ENCODE measurements at regions not wholly inside any gene's neighbourhood (a gene's known extent, or its start where the extent isn't known, plus 50 kb on each side); places are given as distances from the start of the nearest gene placed in this dataset.

DNA sequence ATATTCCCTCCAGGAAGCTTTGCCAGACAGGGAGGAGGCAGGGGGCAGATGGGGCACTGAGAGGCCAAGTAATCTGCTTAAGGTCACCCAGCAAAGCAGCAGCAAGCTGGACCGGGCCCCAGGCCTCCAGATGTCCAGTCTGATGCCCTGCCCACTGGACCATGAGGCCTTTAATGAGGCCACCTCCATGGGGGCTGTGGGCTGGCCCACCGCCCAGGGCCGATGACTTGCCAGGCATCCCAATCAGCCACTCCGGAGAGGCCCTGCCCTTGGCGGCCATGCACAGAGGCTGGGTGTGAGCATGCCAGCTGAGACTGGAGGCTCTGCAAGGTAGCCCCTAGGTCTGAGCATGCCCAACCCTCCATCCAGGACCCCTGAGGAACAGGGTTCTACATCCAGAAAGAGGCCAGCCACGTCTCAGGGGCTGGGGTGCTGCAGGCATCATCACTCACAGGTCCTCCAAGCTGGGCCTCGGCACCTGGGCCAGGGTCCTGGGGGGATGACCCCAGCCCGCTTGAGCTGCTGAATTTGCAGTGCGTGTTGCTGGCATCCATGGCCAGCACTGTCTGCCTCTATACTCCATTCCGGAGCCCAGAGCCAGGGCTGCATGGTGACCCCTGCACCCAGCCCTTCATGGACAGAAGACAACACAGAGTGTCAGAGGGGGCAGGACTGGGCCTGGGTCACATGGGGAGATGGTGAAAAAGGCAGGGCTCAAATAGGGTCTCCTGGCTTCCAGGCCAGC, 164.2 kb downstream of the INHBB start:
- Histone ChIP-seq H3K9me3 (ENCODE audit: control insufficient read depth, insufficient read depth, low read length) (no peaks in the 10 kb centered on the region; the same call in 1 of the 2 replicates), H3K27ac (ENCODE audit: low read depth, low read length) (no peak overlapping the region), H3K4me3 (ENCODE audit: low read depth, low read length) (no peak overlapping the region), H3K27me3 (ENCODE audit: control insufficient read depth, insufficient read depth, low read length) (peaks cover 31% of the 10 kb centered on the region)
- POLR2A ChIA-PET: no interaction called here
- TF ChIP-seq, protein P1, sequence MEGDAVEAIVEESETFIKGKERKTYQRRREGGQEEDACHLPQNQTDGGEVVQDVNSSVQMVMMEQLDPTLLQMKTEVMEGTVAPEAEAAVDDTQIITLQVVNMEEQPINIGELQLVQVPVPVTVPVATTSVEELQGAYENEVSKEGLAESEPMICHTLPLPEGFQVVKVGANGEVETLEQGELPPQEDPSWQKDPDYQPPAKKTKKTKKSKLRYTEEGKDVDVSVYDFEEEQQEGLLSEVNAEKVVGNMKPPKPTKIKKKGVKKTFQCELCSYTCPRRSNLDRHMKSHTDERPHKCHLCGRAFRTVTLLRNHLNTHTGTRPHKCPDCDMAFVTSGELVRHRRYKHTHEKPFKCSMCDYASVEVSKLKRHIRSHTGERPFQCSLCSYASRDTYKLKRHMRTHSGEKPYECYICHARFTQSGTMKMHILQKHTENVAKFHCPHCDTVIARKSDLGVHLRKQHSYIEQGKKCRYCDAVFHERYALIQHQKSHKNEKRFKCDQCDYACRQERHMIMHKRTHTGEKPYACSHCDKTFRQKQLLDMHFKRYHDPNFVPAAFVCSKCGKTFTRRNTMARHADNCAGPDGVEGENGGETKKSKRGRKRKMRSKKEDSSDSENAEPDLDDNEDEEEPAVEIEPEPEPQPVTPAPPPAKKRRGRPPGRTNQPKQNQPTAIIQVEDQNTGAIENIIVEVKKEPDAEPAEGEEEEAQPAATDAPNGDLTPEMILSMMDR (IDR thresholded peaks at IDR 0.05; ENCODE audit: low read depth, low read length): no peak
- CTCF ChIA-PET: no interaction called here
- DNase-seq (ENCODE audit: low read depth, low spot score): no peak

DNA sequence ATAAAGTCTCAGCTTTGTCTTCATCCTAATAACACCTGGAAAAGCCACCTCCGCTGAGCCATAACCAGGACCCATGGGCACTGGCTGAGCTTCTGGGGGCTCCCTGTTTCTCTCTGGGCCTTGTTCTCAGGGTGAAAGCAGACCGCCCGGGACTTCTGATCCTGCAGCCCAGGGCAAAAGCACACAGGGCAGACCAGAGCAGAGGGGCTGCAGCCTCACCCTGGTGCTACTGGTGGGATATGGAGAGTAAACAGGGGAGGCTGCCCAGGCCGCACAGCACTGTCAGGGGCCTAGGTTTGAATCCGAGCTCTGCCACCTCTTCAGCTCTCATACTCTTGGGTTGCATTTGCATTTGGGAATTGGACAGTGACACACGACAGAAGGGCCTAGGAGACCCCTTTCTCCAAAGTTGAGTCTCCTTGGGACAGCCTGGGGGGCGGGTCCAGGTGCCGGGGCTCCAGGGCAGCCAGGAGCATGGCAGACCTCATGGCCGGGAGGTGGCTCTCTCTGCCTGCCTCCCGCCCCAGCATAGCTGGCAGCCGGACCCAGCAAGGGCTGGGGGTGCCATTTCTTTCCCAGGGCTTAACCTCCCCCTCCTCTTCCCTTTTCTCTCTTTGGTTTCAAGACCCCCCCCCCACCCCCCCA, 164.9 kb downstream of the INHBB start:
- Histone ChIP-seq H3K27me3 (ENCODE audit: control insufficient read depth, insufficient read depth, low read length) (peaks cover 34% of the 10 kb centered on the region), H3K27ac (ENCODE audit: low read depth, low read length) (no peak overlapping the region), H3K9me3 (ENCODE audit: control insufficient read depth, insufficient read depth, low read length) (no peaks in the 10 kb centered on the region; the same call in 1 of the 2 replicates), H3K4me3 (ENCODE audit: low read depth, low read length) (no peak overlapping the region)
- ChIA-PET POLR2A (no interaction called here), CTCF (no interaction called here)
- DNase-seq (ENCODE audit: low read depth, low spot score): no peak
- TF ChIP-seq, protein P1 (IDR thresholded peaks at IDR 0.05; ENCODE audit: low read depth, low read length): no peak

DNA sequence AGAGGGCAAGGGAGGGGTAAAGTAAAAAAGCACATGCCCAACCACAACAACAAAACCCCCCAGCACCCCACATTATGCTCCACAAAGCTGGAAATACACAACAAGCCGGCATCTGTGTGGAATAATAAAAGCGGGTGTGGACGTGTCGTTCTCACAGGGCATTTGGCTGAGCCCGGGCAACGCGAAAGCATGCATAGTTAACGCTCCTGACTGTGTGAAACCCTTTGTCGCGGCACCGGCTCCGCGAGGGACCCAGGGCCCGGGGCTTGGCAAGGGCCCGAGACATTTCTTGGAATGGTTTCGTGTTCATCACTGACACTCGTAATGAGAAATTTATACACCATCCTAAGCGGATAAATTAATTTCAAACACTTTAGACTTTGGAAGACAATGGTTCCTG, 165.6 kb downstream of the INHBB start:
- no peak overlapping the region for H3K27ac ChIP-seq (ENCODE audit: low read depth, low read length)
- POLR2A ChIA-PET: no interaction called here
- no peak overlapping the region for H3K4me3 ChIP-seq (ENCODE audit: low read depth, low read length)
- H3K9me3 ChIP-seq (ENCODE audit: control insufficient read depth, insufficient read depth, low read length): no peaks in the 10 kb centered on the region; the same call in 1 of the 2 replicates
- CTCF ChIA-PET: interaction anchor here (0.8 to 2.0 kb wide), 2 partner anchors 10 to 198 kb away, joined by 3 to 4 read pairs; no protein-coding TSS in a partner anchor
- peaks cover 33% of the 10 kb centered on the region for H3K27me3 ChIP-seq (ENCODE audit: control insufficient read depth, insufficient read depth, low read length)
- no peak for DNase-seq (ENCODE audit: low read depth, low spot score)
- TF ChIP-seq, protein P1 (IDR thresholded peaks at IDR 0.05; ENCODE audit: low read depth, low read length): no peak

DNA sequence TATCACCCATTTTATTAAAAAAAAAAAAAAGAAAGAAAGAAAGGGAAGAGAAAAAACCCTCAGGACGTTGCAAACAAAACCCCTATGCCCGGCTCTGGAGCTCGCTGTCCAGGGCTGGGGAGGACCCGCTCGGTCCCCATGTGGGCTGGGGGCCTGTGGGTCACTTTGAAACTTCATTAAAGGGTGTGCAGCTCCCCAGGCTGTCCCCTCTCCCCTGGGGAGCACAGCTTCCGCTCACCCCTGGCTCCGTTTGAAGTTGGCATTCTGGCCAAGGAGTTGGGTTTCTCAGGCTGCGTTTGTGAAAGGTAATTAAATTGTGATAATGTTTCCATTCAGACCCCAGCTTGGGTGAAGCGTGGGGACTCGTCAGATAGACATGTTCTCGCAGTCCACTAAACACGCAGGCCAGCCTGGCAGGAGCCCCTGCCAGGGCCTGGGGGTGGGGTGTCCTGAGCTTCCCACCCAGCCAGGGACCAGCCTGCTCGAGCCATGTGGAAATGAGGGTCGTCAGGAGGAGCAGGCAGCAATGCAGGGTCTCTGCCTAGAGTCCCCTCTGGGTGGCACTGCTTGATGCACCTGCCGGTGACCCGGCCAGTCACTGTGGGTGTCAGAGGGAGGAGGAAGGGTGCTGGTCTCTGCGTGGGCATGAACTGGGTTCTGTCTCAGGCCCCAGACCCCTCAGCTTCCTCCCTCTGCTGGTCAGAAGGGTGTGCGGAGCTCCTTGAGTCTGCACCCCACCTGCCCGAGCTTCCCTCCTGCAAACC, 166.2 kb downstream of the INHBB start:
- ChIA-PET CTCF (interaction anchor here (0.8 to 2.0 kb wide), 2 partner anchors 9 to 199 kb away, joined by 3 to 4 read pairs; no protein-coding TSS in a partner anchor), POLR2A (no interaction called here)
- no peak overlapping the region for H3K4me3 ChIP-seq (ENCODE audit: low read depth, low read length)
- H3K9me3 ChIP-seq (ENCODE audit: control insufficient read depth, insufficient read depth, low read length): no peaks in the 10 kb centered on the region; the same call in 1 of the 2 replicates
- H3K27me3 ChIP-seq (ENCODE audit: control insufficient read depth, insufficient read depth, low read length): peaks cover 27% of the 10 kb centered on the region
- TF ChIP-seq, protein P1 (IDR thresholded peaks at IDR 0.05; ENCODE audit: low read depth, low read length): no peak
- no peak for DNase-seq (ENCODE audit: low read depth, low spot score)
- no peak overlapping the region for H3K27ac ChIP-seq (ENCODE audit: low read depth, low read length)

All from AG04450 (cell line).